ENCODE measurements at regions not wholly inside any gene's neighbourhood (a gene's known extent, or its start where the extent isn't known, plus 50 kb on each side); places are given as distances from the start of the nearest gene placed in this dataset.

DNA sequence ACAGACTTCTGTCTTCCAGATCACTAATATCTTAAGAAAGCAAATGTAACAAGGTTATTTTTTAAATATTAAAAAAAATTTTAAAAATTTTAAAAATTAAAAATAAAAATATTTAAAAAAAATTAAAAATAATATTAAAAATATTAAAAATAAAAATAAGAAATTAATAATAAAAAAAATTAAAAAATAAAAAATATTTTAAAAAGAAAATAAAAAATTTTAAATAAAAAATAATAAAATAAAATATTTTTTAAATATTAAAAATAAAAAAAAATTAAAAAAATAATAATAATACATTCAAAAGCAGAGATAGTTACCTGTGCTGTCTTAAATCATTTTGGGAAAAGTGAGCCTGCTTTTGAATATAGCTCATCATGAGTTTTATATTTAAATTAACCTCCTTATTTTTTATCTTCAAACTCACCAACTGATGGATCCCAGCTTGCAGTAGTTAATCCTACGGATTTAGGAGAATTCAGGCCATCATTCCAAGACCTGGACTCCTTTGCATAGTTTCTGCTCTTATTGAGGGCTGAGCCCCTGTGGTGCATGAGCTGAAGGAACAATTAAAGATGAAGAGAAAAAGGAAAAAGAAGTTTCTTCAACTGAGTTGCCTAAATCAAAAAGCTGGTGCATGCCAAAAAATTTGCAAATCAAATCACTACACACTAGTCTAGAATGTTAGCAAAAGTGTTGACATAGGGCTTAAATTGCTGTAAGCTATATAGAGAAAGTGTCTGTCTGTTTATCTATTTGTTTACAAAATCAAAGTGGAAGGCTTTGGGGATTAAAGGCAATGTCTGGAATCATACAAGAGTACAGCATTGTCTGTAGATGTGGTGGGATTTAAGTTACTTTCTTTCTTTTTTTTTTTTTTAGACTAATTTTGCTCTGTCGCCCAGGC lies 50.5 kb upstream of the ZNF438 start:
- Histone ChIP-seq H3K4me3 (no peak overlapping the region), H3K4me1 (no peaks in the 10 kb centered on the region), H3K27ac (no peak overlapping the region), H3K9me3 (no peaks in the 10 kb centered on the region), H3K9ac (no peak overlapping the region), H4K20me1 (no peaks in the 10 kb centered on the region), H3K4me2 (no peak overlapping the region), H3K36me3 (no peaks in the 10 kb centered on the region), H3K27me3 (no peaks in the 10 kb centered on the region)
- TF ChIP-seq Cebpa-rat (IDR thresholded peaks at IDR 0.05): no peak

DNA sequence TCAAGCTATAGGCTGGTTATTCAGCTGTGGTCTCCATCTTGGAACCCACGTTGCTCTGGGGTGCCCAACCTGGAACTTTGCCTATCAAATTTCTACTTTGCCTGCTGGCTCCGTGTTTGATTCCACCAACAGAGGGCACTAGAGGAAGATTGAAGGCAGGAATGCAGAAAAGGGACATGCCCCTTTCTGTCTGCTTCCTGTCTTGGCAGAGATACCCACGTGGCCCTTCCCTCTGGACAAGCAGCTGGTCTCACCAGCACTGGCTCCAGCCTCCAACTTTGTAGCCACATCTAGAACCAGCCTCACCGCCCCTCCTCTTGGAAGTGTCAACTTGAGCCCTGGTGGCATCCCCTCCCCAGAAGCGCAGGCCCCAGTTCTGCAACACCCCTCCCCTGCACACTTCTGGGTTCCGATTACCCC lies 52.1 kb upstream of the ZNF438 start:
- no peaks in the 10 kb centered on the region for H3K36me3 ChIP-seq
- no peaks in the 10 kb centered on the region for H3K9me3 ChIP-seq
- no peaks in the 10 kb centered on the region for H3K27me3 ChIP-seq
- no peaks in the 10 kb centered on the region for H4K20me1 ChIP-seq
- no peak for TF ChIP-seq Cebpa-rat (IDR thresholded peaks at IDR 0.05)
- H3K27ac ChIP-seq: no peak overlapping the region
- no peak overlapping the region for H3K9ac ChIP-seq
- H3K4me2 ChIP-seq: no peak overlapping the region
- H3K4me1 ChIP-seq: no peaks in the 10 kb centered on the region
- H3K4me3 ChIP-seq: no peak overlapping the region

DNA sequence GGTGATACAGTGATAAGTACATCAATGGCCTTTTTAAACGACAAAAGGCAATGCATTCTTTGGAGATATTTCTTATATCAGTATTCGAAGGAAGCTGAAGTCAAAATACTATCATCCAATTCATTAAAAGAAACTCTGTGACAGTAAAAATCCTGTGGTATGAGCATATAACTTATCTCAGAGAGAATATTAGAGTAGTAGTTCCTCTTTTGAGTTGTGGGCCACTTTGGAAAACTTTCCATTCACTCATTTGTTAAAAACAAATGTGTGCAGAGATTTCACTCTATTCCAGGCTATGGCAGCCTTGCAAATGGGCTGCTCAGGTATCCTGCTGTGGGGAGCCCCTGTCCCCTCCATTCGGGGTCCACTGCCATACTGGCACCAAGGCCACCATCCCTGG lies 55.3 kb upstream of the ZNF438 start:
- H3K9ac ChIP-seq: no peak overlapping the region
- TF ChIP-seq Cebpa-rat (IDR thresholded peaks at IDR 0.05): no peak
- no peaks in the 10 kb centered on the region for H3K27me3 ChIP-seq
- no peaks in the 10 kb centered on the region for H3K9me3 ChIP-seq
- H3K36me3 ChIP-seq: no peaks in the 10 kb centered on the region
- H3K27ac ChIP-seq: no peak overlapping the region
- H3K4me2 ChIP-seq: no peak overlapping the region
- H3K4me3 ChIP-seq: no peak overlapping the region
- peaks cover 26% of the 10 kb centered on the region for H3K4me1 ChIP-seq
- H4K20me1 ChIP-seq: no peaks in the 10 kb centered on the region

DNA sequence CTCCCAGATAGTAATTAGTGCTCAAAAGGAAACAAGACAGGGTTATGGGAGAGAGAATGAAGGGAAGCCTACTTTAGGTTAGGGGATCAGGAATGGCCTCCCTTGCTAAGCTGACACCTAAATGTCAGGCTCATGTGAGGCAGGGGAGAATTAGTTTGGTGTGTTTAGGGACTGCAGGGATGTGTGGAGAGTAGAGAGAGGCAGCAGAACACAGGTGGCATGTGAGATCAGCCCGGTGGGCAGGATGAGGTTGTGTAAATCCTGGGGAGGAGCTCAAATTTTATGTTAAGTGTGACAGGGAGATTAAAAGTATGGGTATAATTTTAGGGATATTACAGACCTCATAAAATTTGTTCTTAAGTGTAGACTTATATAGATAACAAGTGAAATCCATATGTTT lies 56.2 kb upstream of the ZNF438 start:
- no peaks in the 10 kb centered on the region for H3K9me3 ChIP-seq
- no peak overlapping the region for H3K4me3 ChIP-seq
- H3K36me3 ChIP-seq: no peaks in the 10 kb centered on the region
- H3K9ac ChIP-seq: no peak overlapping the region
- H3K27ac ChIP-seq: no peak overlapping the region
- H3K4me1 ChIP-seq: peaks cover 28% of the 10 kb centered on the region
- H4K20me1 ChIP-seq: no peaks in the 10 kb centered on the region
- H3K27me3 ChIP-seq: no peaks in the 10 kb centered on the region
- H3K4me2 ChIP-seq: no peak overlapping the region
- no peak for TF ChIP-seq Cebpa-rat (IDR thresholded peaks at IDR 0.05)

DNA sequence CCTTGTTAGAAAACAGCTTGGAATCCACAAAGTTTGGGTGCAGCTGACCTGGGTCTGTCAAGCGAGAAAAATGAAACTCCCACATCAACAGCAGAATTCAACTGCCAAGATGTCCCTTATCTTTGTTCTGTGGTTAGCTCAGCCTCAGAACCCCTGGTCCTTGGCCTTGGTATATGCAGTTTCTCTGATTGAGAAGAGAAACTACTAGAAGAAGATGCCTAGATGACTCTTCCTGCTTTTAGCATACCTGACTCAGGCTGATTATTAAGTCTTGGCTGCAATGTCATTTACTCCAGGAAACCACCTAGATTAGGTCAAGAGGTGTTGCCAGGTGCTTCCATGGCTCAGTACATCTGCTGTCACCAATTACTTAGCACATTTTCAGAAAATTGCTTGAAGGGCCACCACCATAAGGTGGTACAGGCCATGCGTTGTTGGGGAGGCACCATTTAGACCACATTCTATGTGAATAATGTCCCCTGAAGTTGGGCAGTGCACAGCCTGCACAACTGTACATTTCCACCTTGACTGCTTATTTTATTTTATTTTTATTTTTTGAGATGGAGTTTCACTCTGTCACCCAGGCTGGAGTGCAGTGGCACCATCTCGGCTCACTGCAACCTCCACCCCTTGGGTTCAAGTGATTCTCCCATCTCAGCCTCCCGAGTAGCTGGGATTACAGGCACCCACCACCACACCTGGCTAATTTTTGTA lies 59.4 kb upstream of the ZNF438 start:
- Histone ChIP-seq H3K9ac (no peak overlapping the region), H3K4me1 (peaks cover 28% of the 10 kb centered on the region), H4K20me1 (no peaks in the 10 kb centered on the region), H3K4me3 (no peak overlapping the region), H3K27ac (0 out of 2 replicates have a peak overlapping the region, but pooled peaks have one; percentile 6), H3K36me3 (no peaks in the 10 kb centered on the region), H3K27me3 (no peaks in the 10 kb centered on the region), H3K4me2 (peak overlapping the region; percentile 68), H3K9me3 (no peaks in the 10 kb centered on the region)
- TF ChIP-seq Cebpa-rat (IDR thresholded peaks at IDR 0.05): no peak

DNA sequence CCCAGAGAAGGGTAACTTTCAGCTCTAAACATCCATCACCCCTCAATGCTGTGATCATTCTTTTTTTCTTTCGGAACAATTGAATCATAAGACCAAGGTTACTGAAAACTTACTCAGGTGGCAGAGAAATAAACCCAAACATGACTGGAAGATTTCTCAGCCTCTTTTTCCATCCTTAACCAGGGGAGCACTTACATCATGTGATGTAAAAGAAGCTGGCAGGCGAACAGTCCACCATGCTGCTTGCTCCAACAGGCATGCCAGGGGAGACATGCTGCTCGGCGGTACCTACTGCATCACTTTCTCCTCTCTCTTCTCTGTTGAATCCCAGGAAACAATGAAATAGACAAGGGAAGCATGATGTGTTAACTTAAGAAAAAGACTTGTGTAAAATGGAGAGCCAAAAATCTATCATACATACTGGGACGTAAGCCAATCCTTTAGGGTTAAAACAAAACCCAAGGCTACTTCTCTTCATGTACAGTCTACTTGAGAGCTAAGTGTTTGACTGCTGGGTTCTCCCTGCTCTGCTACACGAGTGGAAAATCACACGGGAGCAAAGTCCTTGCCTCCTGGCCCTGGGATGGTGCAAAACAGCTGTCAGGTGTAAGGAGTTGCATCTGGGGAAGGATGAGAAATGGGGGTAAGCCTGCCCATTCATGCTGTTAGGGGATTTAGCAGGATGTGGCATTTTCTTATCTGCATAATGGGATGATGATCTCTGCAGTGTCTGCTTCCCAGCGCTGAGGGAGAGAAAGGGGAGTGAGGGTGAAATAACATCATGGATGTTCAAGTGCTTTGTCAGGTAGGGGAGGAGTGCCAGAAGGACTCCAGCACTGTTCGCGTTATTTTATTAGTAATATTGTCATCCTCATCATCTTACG lies 64.3 kb upstream of the ZNF438 start:
- Histone ChIP-seq H3K4me1 (peaks cover 13% of the 10 kb centered on the region), H3K4me2 (no peak overlapping the region), H3K9ac (no peak overlapping the region), H3K36me3 (no peaks in the 10 kb centered on the region), H3K9me3 (no peaks in the 10 kb centered on the region), H3K27me3 (no peaks in the 10 kb centered on the region), H3K27ac (no peak overlapping the region), H4K20me1 (no peaks in the 10 kb centered on the region), H3K4me3 (no peak overlapping the region)
- no peak for TF ChIP-seq Cebpa-rat (IDR thresholded peaks at IDR 0.05)

DNA sequence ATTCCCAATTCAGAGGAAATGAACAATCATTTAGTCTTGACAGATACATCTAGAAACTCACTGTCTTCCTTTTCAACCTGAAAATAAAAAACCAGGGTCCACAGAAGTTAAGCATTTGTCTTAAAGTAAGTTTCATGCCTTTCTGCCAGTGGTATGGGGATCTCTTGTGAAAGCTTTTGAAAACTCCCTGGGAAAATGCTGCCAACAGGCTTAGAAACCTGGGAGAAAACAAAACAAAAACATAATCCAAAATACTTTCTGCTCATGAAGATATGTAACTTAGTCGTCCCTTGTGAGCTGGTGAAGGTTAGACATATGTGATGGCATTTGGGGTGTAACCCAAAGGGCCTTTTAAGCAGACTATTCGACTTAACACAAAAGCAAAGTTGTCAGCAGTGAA lies 66.4 kb upstream of the ZNF438 start:
- Histone ChIP-seq H3K4me3 (no peak overlapping the region), H3K9ac (no peak overlapping the region)

DNA sequence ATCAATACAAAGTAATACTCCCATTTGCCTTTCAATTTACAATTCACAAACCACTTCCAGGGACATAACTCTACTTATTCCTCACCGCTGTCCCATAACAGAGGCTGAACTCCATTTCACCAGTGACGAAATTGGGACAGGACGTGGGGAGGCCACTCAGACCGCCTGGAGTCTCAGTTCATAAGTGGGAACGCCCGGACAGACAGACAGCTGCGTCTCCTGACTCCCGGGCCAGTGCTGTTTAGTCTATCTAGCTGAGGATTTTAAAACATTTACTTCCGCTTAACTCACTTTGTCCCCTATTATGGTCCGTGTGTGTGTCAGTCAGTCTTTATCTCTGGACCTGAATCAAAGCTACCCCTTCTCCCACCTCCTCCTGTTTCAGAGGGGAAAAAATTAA lies 67.4 kb upstream of the ZNF438 start:
- H3K9me3 ChIP-seq: no peaks in the 10 kb centered on the region
- H3K4me2 ChIP-seq: no peak overlapping the region
- H3K9ac ChIP-seq: no peak overlapping the region
- TF ChIP-seq Cebpa-rat (IDR thresholded peaks at IDR 0.05): no peak
- no peaks in the 10 kb centered on the region for H3K36me3 ChIP-seq
- H4K20me1 ChIP-seq: no peaks in the 10 kb centered on the region
- no peaks in the 10 kb centered on the region for H3K4me1 ChIP-seq
- H3K27ac ChIP-seq: no peak overlapping the region
- H3K4me3 ChIP-seq: no peak overlapping the region
- no peaks in the 10 kb centered on the region for H3K27me3 ChIP-seq

More for the DNA sequence above, 66.4 kb upstream of the ZNF438 start:
- Histone ChIP-seq H3K4me1 (no peaks in the 10 kb centered on the region), H3K4me2 (no peak overlapping the region), H3K36me3 (no peaks in the 10 kb centered on the region), H3K9me3 (no peaks in the 10 kb centered on the region), H3K27ac (no peak overlapping the region), H4K20me1 (no peaks in the 10 kb centered on the region), H3K27me3 (no peaks in the 10 kb centered on the region)
- no peak for TF ChIP-seq Cebpa-rat (IDR thresholded peaks at IDR 0.05)

DNA sequence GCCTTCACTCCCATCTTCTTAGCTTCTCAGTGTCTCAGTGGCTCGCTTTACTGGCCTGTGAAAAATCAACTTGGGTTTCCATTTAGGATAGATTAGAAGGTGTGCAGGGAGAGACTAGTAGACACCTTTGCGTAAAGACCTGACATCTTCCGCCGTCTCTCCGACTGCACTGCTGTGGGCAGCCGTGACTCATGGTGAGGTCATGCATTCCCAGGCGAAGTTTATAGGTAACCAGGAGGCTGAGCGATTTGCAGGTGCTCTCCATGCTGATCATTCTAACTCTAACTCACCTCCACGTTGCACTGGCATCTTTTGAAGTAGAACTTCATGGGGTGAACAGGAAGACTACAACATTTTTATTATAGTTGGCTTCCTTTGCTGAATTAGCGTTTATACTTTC lies 68.0 kb upstream of the ZNF438 start:
- Histone ChIP-seq H3K4me3 (no peak overlapping the region), H3K4me1 (no peaks in the 10 kb centered on the region), H3K27ac (no peak overlapping the region), H4K20me1 (no peaks in the 10 kb centered on the region), H3K4me2 (no peak overlapping the region), H3K36me3 (no peaks in the 10 kb centered on the region), H3K9me3 (no peaks in the 10 kb centered on the region), H3K9ac (no peak overlapping the region), H3K27me3 (no peaks in the 10 kb centered on the region)
- TF ChIP-seq Cebpa-rat (IDR thresholded peaks at IDR 0.05): no peak

All from BLaER1 (cell line).